Breast epithelium (tissue), 3 donors: ENCODE measurements at regions not wholly inside any gene's neighbourhood (a gene's known extent, or its start where the extent isn't known, plus 50 kb on each side); places are given as distances from the start of the nearest gene placed in this dataset.

Experiments used
- POLR2A ChIP-seq: fragments of 450-650 bp; IDR thresholded peaks from one replicate; pipeline ENCODE4 v1.6.1; 2016; ENCODE audit warnings: antibody characterized with exemption, mild to moderate bottlenecking, moderate library complexity
- POLR2AphosphoS5 ChIP-seq, 3 donors: sonication (generic); formaldehyde crosslinking; IDR thresholded peaks; one replicate each; pipeline ENCODE4 v1.6.1; 2017; ENCODE audit warnings: antibody characterized with exemption in 3 of 3

DNA sequence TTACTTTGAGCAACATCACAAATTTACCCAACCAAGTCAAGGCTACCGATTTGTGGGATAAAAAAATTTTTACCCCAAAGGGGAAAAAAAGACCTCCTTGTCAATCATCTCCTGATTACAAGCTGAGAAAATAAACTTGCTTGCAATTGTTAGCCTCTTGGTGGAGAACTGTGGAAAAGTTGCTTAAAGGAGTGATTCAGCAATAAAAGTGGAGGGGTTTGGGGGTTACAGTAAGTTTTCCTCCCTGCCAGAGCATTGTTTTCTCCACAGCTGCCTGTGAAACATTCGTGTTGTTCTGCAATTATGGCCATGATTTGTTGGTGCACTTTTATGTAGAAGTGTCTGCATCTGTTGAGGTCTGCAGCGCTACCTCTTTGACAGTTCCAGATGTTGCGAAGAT, 82.6 kb downstream of the EN1 start:
- TF ChIP-seq POLR2AphosphoS5 (IDR thresholded peaks at IDR 0.05) (no peak), POLR2A (no peak)
